Kidney (tissue), 13 donors: ENCODE measurements at regions not wholly inside any gene's neighbourhood (a gene's known extent, or its start where the extent isn't known, plus 50 kb on each side); places are given as distances from the start of the nearest gene placed in this dataset.

Experiments
- DNase-seq, 5 donors: peaks; one replicate each; pipeline ENCODE4 v3.0.0-alpha.2; 2013 to 2020
- FAIRE-seq: peaks from 2 replicates; lab custom pipeline; 2012; peaks lifted over from hg19 to GRCh38; lab: Jason Lieb, UNC
- H3K27ac ChIP-seq, 2 donors: one replicate each; pipeline ENCODE4 v1.7.0; 2013; ENCODE audit warnings: low read depth in 2 of 2, low read length in 2 of 2, inconsistent platforms in 1 of 2
- H3K27me3 ChIP-seq: one replicate; pipeline ENCODE4 v1.7.1; 2013; ENCODE audit warnings: low read length, inconsistent platforms; ENCODE audit not compliant: control insufficient read depth, insufficient read depth
- H3K36me3 ChIP-seq, 3 donors: one replicate each; pipeline versions ENCODE4 v1.7.0 to v1.7.1; 2013; ENCODE audit warnings: low read length in 3 of 3, control low read depth in 1 of 3, inconsistent platforms in 1 of 3; ENCODE audit not compliant: insufficient read depth in 3 of 3, control insufficient read depth in 2 of 3
- H3K4me1 ChIP-seq, 3 donors: one replicate each; pipeline versions ENCODE4 v1.7.0 to v1.7.1; 2013; ENCODE audit warnings: low read length in 3 of 3, inconsistent platforms in 1 of 3, low read depth in 1 of 3; ENCODE audit not compliant: control insufficient read depth in 2 of 3, insufficient read depth in 2 of 3
- H3K4me3 ChIP-seq, 3 donors: one replicate each; pipeline versions ENCODE4 v1.7.0 to v1.8.1; 2013; ENCODE audit warnings: low read length in 3 of 3, control low read depth in 1 of 3, inconsistent platforms in 1 of 3
- H3K9ac ChIP-seq, 3 donors: one replicate each; pipeline versions ENCODE4 v1.7.0 to v1.7.1; 2013; ENCODE audit warnings: low read length in 3 of 3, control low read depth in 1 of 3, inconsistent platforms in 1 of 3
- H3K9me3 ChIP-seq, 3 donors: one replicate each; pipeline versions ENCODE4 v1.7.0 to v1.7.1; 2013; ENCODE audit warnings: low read length in 3 of 3, control low read depth in 1 of 3, inconsistent platforms in 1 of 3; ENCODE audit not compliant: control insufficient read depth in 2 of 3, insufficient read depth in 1 of 3
- intact Hi-C: fragments of 100-400 bp; cut with DNase I; formaldehyde crosslinking; loops from one replicate; pipeline ENCODE4 v1.11.1; 2022
- TF ChIP-seq, protein P1 (sequence below): IDR thresholded peaks from 3 replicates; pipeline ENCODE4 v1.5.1; 2012; ENCODE audit warnings: mild to moderate bottlenecking, moderate library complexity, borderline replicate concordance; ENCODE audit not compliant: insufficient read depth; ENCODE audit errors: extremely low read depth
- donor health status: control.
- donor health status: control.
- donor health status: control.
- donor health status: control.
- donor health status: control.
- donor health status: DM: yes; HTN: yes; CAD: no.
- donor health status: Normal renal cell carcinoma (clear cell type).

DNA sequence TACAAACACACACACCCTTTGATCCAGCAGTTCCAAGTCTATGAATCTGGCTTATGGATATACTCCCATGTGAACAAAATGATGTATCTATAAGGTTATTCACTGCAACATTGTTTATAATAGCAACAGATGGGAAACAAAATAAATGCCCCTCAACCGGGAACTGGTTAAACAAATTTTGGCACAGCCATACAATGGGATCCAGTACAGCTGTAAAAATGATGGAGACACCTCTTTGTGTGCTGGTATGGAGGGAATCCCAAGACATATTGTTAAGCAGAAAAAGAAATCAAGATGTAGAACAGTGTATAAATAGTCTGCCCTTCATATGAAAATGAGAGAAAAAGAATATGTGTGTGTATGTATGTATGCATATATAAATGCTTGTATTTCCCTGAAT lies 155.5 kb downstream of the SNX10 start:
- Histone ChIP-seq H3K4me1 (no peaks in the 10 kb centered on the region), H3K9ac (no peak overlapping the region), H3K27ac (no peak overlapping the region), H3K27me3 (no peaks in the 10 kb centered on the region), H3K4me3 (no peak overlapping the region), H3K9me3 (no peaks in the 10 kb centered on the region), H3K36me3 (no peaks in the 10 kb centered on the region)
- TF ChIP-seq, protein P1, sequence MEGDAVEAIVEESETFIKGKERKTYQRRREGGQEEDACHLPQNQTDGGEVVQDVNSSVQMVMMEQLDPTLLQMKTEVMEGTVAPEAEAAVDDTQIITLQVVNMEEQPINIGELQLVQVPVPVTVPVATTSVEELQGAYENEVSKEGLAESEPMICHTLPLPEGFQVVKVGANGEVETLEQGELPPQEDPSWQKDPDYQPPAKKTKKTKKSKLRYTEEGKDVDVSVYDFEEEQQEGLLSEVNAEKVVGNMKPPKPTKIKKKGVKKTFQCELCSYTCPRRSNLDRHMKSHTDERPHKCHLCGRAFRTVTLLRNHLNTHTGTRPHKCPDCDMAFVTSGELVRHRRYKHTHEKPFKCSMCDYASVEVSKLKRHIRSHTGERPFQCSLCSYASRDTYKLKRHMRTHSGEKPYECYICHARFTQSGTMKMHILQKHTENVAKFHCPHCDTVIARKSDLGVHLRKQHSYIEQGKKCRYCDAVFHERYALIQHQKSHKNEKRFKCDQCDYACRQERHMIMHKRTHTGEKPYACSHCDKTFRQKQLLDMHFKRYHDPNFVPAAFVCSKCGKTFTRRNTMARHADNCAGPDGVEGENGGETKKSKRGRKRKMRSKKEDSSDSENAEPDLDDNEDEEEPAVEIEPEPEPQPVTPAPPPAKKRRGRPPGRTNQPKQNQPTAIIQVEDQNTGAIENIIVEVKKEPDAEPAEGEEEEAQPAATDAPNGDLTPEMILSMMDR: no peak
- intact Hi-C loops: no loop called here
- DNase-seq: no peak
- FAIRE-seq: no peak

DNA sequence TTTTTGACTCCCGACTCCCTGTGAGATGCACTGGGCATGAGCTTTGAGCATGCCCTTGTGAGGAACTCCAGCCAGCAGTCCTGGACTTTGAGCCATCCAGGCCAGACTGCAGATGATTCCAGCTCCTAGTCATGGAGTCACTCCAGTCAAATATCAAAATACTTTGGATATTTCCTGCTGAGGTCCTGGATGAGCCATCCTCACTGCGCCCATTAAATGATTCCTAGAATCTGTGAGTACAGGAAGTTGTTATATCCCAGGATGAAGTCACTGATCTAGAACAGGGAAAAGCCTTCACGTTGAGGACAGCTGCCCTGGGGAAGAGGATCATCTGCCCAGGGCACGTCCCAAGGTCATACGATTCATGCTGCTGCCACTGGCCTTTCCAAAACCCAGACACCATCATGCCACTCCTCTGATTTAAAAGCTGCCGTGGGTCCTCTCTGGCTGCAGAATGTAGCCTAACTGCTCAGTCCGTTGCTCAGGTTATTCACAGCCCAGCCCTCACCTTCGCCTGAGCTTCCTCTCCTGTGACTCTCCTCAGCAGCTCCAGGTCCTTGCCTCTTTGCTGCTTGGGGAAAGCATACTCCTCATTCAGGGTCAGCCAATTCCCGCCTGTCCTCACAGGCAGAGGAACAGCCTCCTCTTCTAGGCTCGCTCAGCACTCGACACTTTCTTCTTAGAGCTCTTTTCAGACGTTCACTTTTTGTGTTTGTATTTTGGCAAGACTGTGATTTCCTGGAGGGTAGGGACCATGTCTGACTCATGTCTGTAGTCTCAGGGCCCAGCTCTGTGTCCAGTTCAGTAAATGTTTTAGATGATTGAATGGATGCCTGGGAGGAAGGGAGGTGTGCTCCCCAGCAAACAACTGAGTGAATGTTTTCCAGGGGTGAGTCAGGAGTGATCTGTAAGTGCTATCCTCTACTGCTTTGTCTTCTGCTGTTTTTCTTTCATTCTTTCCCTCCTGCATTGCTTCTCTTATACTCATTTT lies 157.8 kb downstream of the SNX10 start:
- FAIRE-seq: no peak

DNA sequence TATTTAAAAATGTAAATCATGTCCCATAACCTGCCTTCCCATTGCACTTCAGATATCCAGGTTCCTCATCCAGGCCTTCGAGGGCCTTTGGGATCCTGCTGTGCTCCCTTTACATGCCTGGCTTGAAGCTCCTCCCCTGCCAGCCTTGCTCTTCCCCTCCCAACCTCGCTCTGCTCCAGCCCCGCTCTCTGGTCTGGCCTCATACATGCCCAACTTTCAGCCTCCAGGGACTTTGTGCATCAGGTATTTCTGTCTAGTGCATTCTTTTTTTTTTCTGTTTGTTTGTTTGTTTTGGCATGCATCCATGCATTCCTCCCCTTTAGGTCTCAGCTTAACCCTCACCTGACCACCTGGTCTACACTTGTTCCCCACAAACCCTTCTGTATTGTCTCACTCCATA lies 160.3 kb downstream of the SNX10 start:
- H3K4me1 ChIP-seq: no peaks in the 10 kb centered on the region
- no peaks in the 10 kb centered on the region for H3K36me3 ChIP-seq
- H3K9ac ChIP-seq: no peak overlapping the region
- TF ChIP-seq, protein P1: no peak
- H3K9me3 ChIP-seq: no peaks in the 10 kb centered on the region
- DNase-seq: no peak
- intact Hi-C loops: no loop called here
- no peak overlapping the region for H3K27ac ChIP-seq
- H3K27me3 ChIP-seq: no peaks in the 10 kb centered on the region
- no peak overlapping the region for H3K4me3 ChIP-seq
- FAIRE-seq: no peak

More for the DNA sequence above, 157.8 kb downstream of the SNX10 start:
- no peaks in the 10 kb centered on the region for H3K36me3 ChIP-seq
- H3K9me3 ChIP-seq: no peaks in the 10 kb centered on the region
- H3K27me3 ChIP-seq: no peaks in the 10 kb centered on the region
- H3K4me1 ChIP-seq: no peaks in the 10 kb centered on the region
- no peak overlapping the region for H3K4me3 ChIP-seq
- DNase-seq: no peak
- intact Hi-C loops: no loop called here
- H3K9ac ChIP-seq: no peak overlapping the region
- no peak overlapping the region for H3K27ac ChIP-seq
- TF ChIP-seq, protein P1: no peak
